Activated CD4-positive, alpha-beta T cell treated with anti-CD3 and anti-CD28 coated beads for 36 hours (primary cell): ENCODE measurements at regions not wholly inside any gene's neighbourhood (a gene's known extent, or its start where the extent isn't known, plus 50 kb on each side); places are given as distances from the start of the nearest gene placed in this dataset.

Experiments
- ATAC-seq: fragments of 200-7000 bp; cut with Tn5 transposase; one replicate; pipeline ENCODE4 v1.10.0; 2021; ENCODE audit warnings: mild to moderate bottlenecking, moderate library complexity
- CTCF ChIA-PET: fragments of 350-600 bp; sonication (Branson Sonifier 250); formaldehyde crosslinking; loops from one replicate; lab custom pipeline; 2021; ENCODE audit warnings: antibody characterized with exemption; lab: Charles Lee
- POLR2A ChIA-PET: fragments of 350-600 bp; sonication (Branson Sonifier 250); formaldehyde crosslinking; loops from one replicate; lab custom pipeline; 2021; ENCODE audit warnings: antibody characterized with exemption, inconsistent platforms; lab: Charles Lee
- DNase-seq: peaks from one replicate; pipeline ENCODE4 v3.0.0-alpha.2; 2020
- H3K27ac Mint-ChIP-seq: one replicate; pipeline ENCODE4 v1.8.0; 2021; ENCODE audit warnings: mixed read lengths
- H3K27me3 Mint-ChIP-seq: one replicate; pipeline ENCODE4 v1.8.0; 2021; ENCODE audit warnings: mixed read lengths
- H3K36me3 Mint-ChIP-seq: one replicate; pipeline ENCODE4 v1.8.0; 2021; ENCODE audit warnings: low read depth, mixed read lengths
- H3K4me1 Mint-ChIP-seq: one replicate; pipeline ENCODE4 v1.8.0; 2021; ENCODE audit warnings: mixed read lengths
- H3K4me3 Mint-ChIP-seq: one replicate; pipeline ENCODE4 v1.8.0; 2021; ENCODE audit warnings: mild to moderate bottlenecking, moderate library complexity, mixed read lengths
- H3K9me3 Mint-ChIP-seq: one replicate; pipeline ENCODE4 v1.8.0; 2021; ENCODE audit warnings: low read depth, mixed read lengths
- intact Hi-C, 2 experiments: fragments of 100-400 bp; cut with DNase I in 1 of 2; cut with micrococcal nuclease in 1 of 2; formaldehyde crosslinking; loops; one replicate each; pipeline versions ENCODE4 v1.14.2 to v1.15.1; 2022 to 2024; cut with DNase I, micrococcal nuclease

- CTCF ChIA-PET = interaction anchor here (1.3 kb wide), 1 partner anchor 9 kb away, joined by 3 read pairs; no protein-coding TSS in a partner anchor
- no peak for DNase-seq
- POLR2A ChIA-PET = no interaction called here
- Mint-ChIP-seq H3K4me1 (no peaks in the 10 kb centered on the region), H3K27me3 (peaks cover 8% of the 10 kb centered on the region), H3K36me3 (no peaks in the 10 kb centered on the region), H3K4me3 (no peak overlapping the region), H3K27ac (no peak overlapping the region), H3K9me3 (no peaks in the 10 kb centered on the region)
- no peak for ATAC-seq
- intact Hi-C loops = no loop called here
Observed at GRCh38 chr1:57897581-57897980, 473.7 kb upstream of the DAB1 start.

DNA sequence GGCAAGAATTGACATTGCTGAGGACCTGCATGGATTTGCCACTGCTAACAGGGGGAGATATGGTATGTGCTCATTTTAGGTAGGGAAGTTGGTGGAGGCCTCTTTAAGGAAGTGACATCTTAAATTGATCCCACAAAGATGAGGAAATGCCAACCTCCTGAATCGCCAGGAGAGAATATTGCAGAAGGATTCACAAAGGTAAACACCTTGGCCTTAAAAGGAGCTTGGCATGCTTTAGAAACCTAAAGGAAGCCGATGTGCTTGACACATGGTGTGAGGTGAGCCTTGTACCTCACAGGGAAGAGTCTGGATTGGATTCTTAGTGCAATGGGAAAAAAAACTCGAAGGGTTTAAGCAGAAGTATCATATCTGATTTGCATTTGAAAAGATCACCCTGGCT is 470.5 kb upstream of the DAB1 start:
- no peak overlapping the region for H3K27ac Mint-ChIP-seq
- H3K9me3 Mint-ChIP-seq = no peaks in the 10 kb centered on the region

DNA sequence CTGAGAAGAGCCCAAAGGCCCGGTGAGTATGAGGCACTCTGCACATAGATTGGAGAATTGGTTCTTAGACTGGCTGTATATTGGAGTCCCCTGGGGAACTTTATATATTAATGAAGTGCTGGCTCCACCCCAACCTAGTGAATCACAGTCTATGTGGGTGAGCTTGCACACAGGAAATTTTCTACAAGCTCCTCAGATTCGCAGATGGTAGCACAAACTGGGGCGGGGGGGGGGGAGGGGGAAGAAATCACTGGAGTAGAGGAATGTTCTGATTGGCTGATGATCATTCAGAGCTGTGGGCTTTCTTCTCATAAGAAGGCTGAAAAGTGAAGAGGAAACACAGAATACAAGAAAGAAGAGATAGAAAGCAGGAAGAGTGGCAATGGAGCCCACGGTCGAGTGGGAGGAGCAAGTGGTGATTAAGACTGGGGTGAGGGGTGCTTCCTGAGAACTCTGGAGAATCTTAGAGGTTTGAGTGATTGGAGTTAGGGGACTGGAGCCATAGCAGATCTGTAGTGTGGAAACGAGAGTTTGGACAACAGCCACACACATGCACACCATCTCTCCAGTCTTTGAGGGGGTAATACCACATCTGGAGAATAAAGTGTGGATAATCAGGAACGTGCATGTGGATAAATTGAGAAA is 465.9 kb upstream of the DAB1 start:
- Mint-ChIP-seq H3K4me1 (no peaks in the 10 kb centered on the region), H3K27ac (no peak overlapping the region), H3K27me3 (peaks cover 8% of the 10 kb centered on the region), H3K9me3 (no peaks in the 10 kb centered on the region), H3K4me3 (no peak overlapping the region), H3K36me3 (no peaks in the 10 kb centered on the region)
- ATAC-seq (no peak), DNase-seq (no peak)
- POLR2A ChIA-PET = no interaction called here
- intact Hi-C loops = no loop called here
- CTCF ChIA-PET = no interaction called here

More for the DNA sequence above, 470.5 kb upstream of the DAB1 start:
- no peaks in the 10 kb centered on the region for H3K4me1 Mint-ChIP-seq
- DNase-seq = no peak
- H3K36me3 Mint-ChIP-seq = no peaks in the 10 kb centered on the region
- POLR2A ChIA-PET = no interaction called here
- no peak for ATAC-seq
- intact Hi-C loops = no loop called here
- CTCF ChIA-PET = no interaction called here
- H3K27me3 Mint-ChIP-seq = peaks cover 10% of the 10 kb centered on the region
- no peak overlapping the region for H3K4me3 Mint-ChIP-seq

DNA sequence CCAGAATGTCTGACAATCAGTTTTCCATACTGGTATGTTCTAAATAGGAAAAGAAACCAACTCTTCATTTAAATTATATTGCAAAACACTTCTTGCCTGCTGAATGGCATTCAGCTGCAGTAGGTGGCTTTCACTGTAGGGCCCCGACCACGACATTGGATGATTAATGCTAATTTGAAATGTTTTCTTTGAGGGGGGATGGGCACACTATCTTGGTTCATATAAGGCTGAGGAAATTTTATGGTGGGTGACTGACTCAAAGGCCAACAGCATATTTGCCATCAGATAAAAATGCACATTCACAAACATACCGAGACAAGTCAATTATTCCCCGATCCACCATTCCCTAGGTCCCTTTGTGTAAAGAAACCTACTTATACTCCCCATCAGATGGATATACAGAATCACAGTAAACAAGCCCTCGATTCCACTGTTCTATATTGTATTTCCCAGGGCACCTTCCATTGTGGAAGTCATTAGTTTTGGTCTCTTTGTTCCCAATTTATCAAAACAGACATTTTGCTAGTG is 464.2 kb upstream of the DAB1 start:
- no peak for DNase-seq
- CTCF ChIA-PET = interaction anchor here (0.6 kb wide), 2 partner anchors 8 to 159 kb away, joined by 3 read pairs; no protein-coding TSS in a partner anchor
- peaks cover 3% of the 10 kb centered on the region for H3K27me3 Mint-ChIP-seq
- H3K36me3 Mint-ChIP-seq = no peaks in the 10 kb centered on the region
- H3K4me3 Mint-ChIP-seq = no peak overlapping the region
- no peaks in the 10 kb centered on the region for H3K4me1 Mint-ChIP-seq
- POLR2A ChIA-PET = no interaction called here
- intact Hi-C loops = no loop called here
- H3K27ac Mint-ChIP-seq = no peak overlapping the region
- H3K9me3 Mint-ChIP-seq = no peaks in the 10 kb centered on the region
- no peak for ATAC-seq

- H3K27ac Mint-ChIP-seq = no peak overlapping the region
- intact Hi-C loops = no loop called here
- POLR2A ChIA-PET = no interaction called here
- H3K36me3 Mint-ChIP-seq = no peaks in the 10 kb centered on the region
- DNase-seq = no peak
- CTCF ChIA-PET = no interaction called here
- H3K4me3 Mint-ChIP-seq = no peak overlapping the region
- no peak for ATAC-seq
- H3K27me3 Mint-ChIP-seq = no peaks in the 10 kb centered on the region
- H3K9me3 Mint-ChIP-seq = no peaks in the 10 kb centered on the region
- H3K4me1 Mint-ChIP-seq = no peaks in the 10 kb centered on the region
Observed at GRCh38 chr1:57886376-57886775, 462.5 kb upstream of the DAB1 start.

DNA sequence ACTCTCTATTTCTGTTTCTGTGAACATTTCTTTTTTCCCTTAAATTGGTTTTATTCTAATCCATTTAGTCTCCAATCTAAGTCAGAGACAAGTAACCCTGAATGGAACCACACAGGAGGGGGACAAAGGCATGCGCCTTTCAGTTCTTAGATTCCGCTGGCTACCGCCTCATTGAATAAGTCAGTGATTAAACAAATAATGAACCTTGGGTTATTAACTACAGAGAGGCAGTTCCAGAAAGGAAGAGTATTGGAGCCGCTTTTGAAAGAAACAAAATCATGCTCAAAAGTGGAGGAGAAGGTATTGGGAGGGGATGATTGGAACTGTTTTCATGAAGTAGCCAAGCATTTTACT is 459.8 kb upstream of the DAB1 start:
- POLR2A ChIA-PET = no interaction called here
- Mint-ChIP-seq H3K36me3 (no peaks in the 10 kb centered on the region), H3K4me3 (no peak overlapping the region), H3K27me3 (peaks cover 6% of the 10 kb centered on the region), H3K9me3 (no peaks in the 10 kb centered on the region), H3K27ac (no peak overlapping the region), H3K4me1 (no peaks in the 10 kb centered on the region)
- ATAC-seq = no peak
- intact Hi-C loops = no loop called here
- DNase-seq = no peak
- CTCF ChIA-PET = no interaction called here

GRCh38 chr1:57882934-57883641 is 459.2 kb upstream of the DAB1 start:
- ChIA-PET CTCF (no interaction called here), POLR2A (no interaction called here)
- Mint-ChIP-seq H3K36me3 (no peaks in the 10 kb centered on the region), H3K27me3 (peaks cover 7% of the 10 kb centered on the region), H3K4me3 (no peak overlapping the region), H3K9me3 (no peaks in the 10 kb centered on the region), H3K4me1 (no peaks in the 10 kb centered on the region), H3K27ac (no peak overlapping the region)
- DNase-seq = no peak
- intact Hi-C loops = no loop called here
- ATAC-seq = no peak

DNA sequence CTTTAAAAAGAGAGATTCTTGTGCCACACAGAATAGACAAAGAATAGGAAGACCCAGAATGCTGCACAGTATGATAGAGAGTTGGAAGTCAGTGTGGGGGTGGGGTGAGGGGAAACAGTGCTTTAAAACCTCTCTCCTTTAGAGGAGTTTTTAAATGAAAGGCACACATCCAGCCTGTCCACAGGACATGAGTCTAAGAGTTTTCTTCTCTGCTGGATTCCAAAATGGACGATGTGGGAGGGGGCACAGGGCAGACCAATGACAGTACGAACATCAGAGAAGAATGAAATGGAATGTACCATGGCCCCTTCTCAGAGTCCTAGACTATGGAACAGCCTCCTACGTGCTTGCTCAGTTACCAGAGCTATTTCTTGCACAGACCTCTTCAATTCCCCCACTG is 458.2 kb upstream of the DAB1 start:
- ChIA-PET CTCF (interaction anchor here (0.7 kb wide), 1 partner anchor 320 kb away, joined by 5 read pairs; no protein-coding TSS in a partner anchor), POLR2A (no interaction called here)
- Mint-ChIP-seq H3K27me3 (peaks cover 7% of the 10 kb centered on the region), H3K4me3 (no peak overlapping the region), H3K36me3 (no peaks in the 10 kb centered on the region), H3K27ac (no peak overlapping the region), H3K4me1 (no peaks in the 10 kb centered on the region), H3K9me3 (no peaks in the 10 kb centered on the region)
- DNase-seq (no peak), ATAC-seq (no peak)
- intact Hi-C loops = no loop called here

- intact Hi-C loops = no loop called here
- no peak for DNase-seq
- no peaks in the 10 kb centered on the region for H3K9me3 Mint-ChIP-seq
- peaks cover 7% of the 10 kb centered on the region for H3K27me3 Mint-ChIP-seq
- no peaks in the 10 kb centered on the region for H3K4me1 Mint-ChIP-seq
- H3K4me3 Mint-ChIP-seq = no peak overlapping the region
- H3K27ac Mint-ChIP-seq = no peak overlapping the region
- no peak for ATAC-seq
- CTCF ChIA-PET = interaction anchor here (0.7 kb wide), 1 partner anchor 320 kb away, joined by 5 read pairs; no protein-coding TSS in a partner anchor
- H3K36me3 Mint-ChIP-seq = no peaks in the 10 kb centered on the region
- POLR2A ChIA-PET = no interaction called here
Observed at GRCh38 chr1:57881639-57882038, 457.8 kb upstream of the DAB1 start.

DNA sequence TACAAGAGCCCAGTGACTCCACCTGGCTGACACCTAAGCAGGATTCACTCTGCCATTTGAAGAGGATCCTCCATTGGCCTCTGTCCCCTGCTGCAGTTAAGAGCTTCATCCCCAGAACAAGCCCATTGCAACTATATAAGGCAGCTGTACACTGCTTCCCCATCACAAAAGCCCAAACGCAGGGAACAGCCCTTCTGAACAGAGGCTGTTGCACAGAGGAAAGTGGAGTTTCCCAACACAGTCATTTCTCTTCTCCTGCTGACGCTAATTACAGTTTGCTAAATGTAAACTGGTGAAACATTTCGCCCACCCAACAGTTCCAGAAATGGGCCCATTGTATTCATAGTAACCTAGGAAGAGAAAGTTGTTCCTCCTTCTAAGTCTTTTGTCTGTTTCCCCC is 455.8 kb upstream of the DAB1 start:
- Mint-ChIP-seq H3K4me1 (no peaks in the 10 kb centered on the region), H3K27ac (no peak overlapping the region), H3K27me3 (peaks cover 7% of the 10 kb centered on the region), H3K9me3 (no peaks in the 10 kb centered on the region), H3K36me3 (no peaks in the 10 kb centered on the region), H3K4me3 (no peak overlapping the region)
- ATAC-seq = no peak
- intact Hi-C loops = no loop called here
- POLR2A ChIA-PET = no interaction called here
- CTCF ChIA-PET = interaction anchor here (0.7 to 0.9 kb wide), 2 partner anchors 8 to 19 kb away, joined by 3 read pairs; no protein-coding TSS in a partner anchor
- no peak for DNase-seq

GRCh38 chr1:57874418-57874877 is 450.6 kb upstream of the DAB1 start:
- Mint-ChIP-seq H3K27me3 (peaks cover 5% of the 10 kb centered on the region), H3K36me3 (no peaks in the 10 kb centered on the region), H3K9me3 (no peaks in the 10 kb centered on the region), H3K4me1 (no peaks in the 10 kb centered on the region), H3K27ac (no peak overlapping the region), H3K4me3 (no peak overlapping the region)
- ChIA-PET POLR2A (no interaction called here), CTCF (no interaction called here)
- ATAC-seq (no peak), DNase-seq (no peak)
- intact Hi-C loops = no loop called here

DNA sequence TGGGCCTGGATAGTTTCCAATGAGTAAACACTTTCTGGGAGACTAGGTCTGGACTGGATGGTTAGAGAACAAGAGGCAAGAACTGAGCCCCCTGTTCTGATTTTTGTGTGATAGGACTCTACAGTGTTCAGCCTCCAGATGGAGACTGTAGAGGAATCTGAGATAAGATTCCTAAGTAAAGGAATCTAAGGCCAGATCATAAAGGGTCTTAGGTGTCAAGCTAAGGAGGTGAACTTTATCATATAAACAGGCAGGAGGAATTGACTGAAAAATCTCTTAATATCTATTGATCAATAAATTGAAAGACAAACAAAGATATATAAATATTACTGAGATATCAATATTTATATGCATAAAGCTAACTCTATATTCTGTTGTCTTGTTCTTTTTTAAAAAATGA is 449.1 kb upstream of the DAB1 start:
- ChIA-PET POLR2A (no interaction called here), CTCF (no interaction called here)
- Mint-ChIP-seq H3K4me1 (no peaks in the 10 kb centered on the region), H3K9me3 (no peaks in the 10 kb centered on the region), H3K36me3 (no peaks in the 10 kb centered on the region), H3K27me3 (no peaks in the 10 kb centered on the region), H3K4me3 (no peak overlapping the region), H3K27ac (no peak overlapping the region)
- no peak for DNase-seq
- intact Hi-C loops = no loop called here
- ATAC-seq = no peak
